ENCODE measurements at regions not wholly inside any gene's neighbourhood (a gene's known extent, or its start where the extent isn't known, plus 50 kb on each side); places are given as distances from the start of the nearest gene placed in this dataset.
"Not testable (repeated sequence)": the region's sequence is repeated elsewhere in the genome, so short reads cannot be mapped to it uniquely, and the experiment has no call there.

GRCh38 chr5:152474961-152475360 is 69.9 kb upstream of the NMUR2 start:
- H3K27ac ChIP-seq: no peak overlapping the region
- TF ChIP-seq, protein P1, sequence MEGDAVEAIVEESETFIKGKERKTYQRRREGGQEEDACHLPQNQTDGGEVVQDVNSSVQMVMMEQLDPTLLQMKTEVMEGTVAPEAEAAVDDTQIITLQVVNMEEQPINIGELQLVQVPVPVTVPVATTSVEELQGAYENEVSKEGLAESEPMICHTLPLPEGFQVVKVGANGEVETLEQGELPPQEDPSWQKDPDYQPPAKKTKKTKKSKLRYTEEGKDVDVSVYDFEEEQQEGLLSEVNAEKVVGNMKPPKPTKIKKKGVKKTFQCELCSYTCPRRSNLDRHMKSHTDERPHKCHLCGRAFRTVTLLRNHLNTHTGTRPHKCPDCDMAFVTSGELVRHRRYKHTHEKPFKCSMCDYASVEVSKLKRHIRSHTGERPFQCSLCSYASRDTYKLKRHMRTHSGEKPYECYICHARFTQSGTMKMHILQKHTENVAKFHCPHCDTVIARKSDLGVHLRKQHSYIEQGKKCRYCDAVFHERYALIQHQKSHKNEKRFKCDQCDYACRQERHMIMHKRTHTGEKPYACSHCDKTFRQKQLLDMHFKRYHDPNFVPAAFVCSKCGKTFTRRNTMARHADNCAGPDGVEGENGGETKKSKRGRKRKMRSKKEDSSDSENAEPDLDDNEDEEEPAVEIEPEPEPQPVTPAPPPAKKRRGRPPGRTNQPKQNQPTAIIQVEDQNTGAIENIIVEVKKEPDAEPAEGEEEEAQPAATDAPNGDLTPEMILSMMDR (conservative IDR thresholded peaks at IDR 0.05): no peak
- TF ChIP-seq ZFX (IDR thresholded peaks at IDR 0.05): no peak

GRCh38 chr5:152477536-152477935 is 72.5 kb upstream of the NMUR2 start:
- TF ChIP-seq ZFX (IDR thresholded peaks at IDR 0.05): no peak
- TF ChIP-seq, protein P1 (conservative IDR thresholded peaks at IDR 0.05): no peak
- no peak overlapping the region for H3K27ac ChIP-seq

DNA sequence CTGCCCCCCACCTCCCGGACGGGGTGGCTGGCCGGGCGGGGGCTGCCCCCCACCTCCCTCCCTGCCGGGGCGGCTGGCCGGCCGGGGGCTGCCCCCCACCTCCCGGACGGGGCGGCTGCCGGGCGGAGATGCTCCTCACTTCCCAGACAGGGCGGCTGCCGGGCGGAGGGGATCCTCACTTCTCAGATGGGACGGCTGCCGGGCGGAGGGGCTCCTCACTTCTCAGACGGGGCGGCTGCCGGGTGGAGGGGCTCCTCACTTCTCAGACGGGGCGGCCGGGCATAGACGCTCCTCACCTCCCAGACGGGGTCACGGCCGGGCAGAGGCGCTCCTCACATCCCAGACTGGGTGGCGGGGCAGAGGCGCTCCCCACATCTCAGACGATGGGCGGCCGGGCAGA is 74.8 kb upstream of the NMUR2 start:
- H3K27ac ChIP-seq: not testable (repeated sequence)

GRCh38 chr5:152480677-152481076 is 75.6 kb upstream of the NMUR2 start:
- not testable (repeated sequence) for H3K27ac ChIP-seq

DNA sequence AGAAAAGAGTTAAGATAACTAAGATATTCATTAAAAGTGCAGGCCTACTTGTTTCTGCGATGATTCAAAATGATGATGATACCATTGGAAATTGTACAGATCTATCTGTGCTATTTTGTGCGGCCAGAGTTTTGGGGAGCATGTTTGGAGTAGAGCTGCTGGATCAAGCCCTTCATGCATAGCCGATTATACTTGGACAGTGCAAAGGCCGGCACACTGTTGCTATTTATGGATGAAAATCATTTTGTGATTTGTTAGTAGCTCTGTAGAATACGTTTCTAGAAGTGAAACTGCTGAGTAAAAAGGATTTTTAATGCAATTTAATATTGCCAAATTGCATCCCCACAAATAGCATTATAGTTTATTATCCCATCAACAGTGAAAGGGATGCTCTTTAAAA is 82.1 kb upstream of the NMUR2 start:
- TF ChIP-seq, protein P1 (conservative IDR thresholded peaks at IDR 0.05): no peak
- TF ChIP-seq ZFX (IDR thresholded peaks at IDR 0.05): no peak
- H3K27ac ChIP-seq: no peak overlapping the region

DNA sequence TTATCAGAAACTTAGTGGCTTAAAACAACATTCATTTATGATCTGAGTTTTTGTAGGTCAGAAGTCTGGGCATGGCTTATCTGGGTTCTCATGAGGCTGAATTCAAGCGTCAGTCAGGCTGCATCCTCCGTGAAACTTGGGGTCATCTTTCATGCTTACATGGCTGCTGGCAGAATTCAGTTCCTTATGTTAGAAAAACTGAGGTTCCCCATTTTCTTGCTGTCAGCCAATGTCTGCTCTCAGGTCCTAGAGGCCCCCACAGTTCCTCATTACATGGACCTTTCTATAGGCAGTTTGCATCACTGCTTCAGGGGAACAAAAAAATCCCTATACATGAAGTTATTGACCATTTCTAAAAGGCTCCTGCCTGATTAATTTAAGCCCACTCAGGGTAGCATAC is 83.8 kb upstream of the NMUR2 start:
- no peak for TF ChIP-seq ZFX (IDR thresholded peaks at IDR 0.05)
- TF ChIP-seq, protein P1 (conservative IDR thresholded peaks at IDR 0.05): no peak
- H3K27ac ChIP-seq: no peak overlapping the region

GRCh38 chr5:152499814-152500535 is 94.9 kb upstream of the NMUR2 start:
- no peak for TF ChIP-seq ZFX (IDR thresholded peaks at IDR 0.05)
- TF ChIP-seq, protein P1 (conservative IDR thresholded peaks at IDR 0.05): no peak
- H3K27ac ChIP-seq: no peak overlapping the region

- H3K27ac ChIP-seq: no peak overlapping the region
- TF ChIP-seq ZFX (IDR thresholded peaks at IDR 0.05): no peak
Measured at GRCh38 chr5:152501294-152501693, 96.2 kb upstream of the NMUR2 start.

- H3K27ac ChIP-seq: no peak overlapping the region
- TF ChIP-seq, protein P1 (conservative IDR thresholded peaks at IDR 0.05): no peak
- no peak for TF ChIP-seq ZFX (IDR thresholded peaks at IDR 0.05)
Measured at GRCh38 chr5:152503206-152503605, 98.1 kb upstream of the NMUR2 start.

Measured in C4-2B (cell line).